ENCODE measurements at regions not wholly inside any gene's neighbourhood (a gene's known extent, or its start where the extent isn't known, plus 50 kb on each side); places are given as distances from the start of the nearest gene placed in this dataset.

- TF ChIP-seq CTCF (IDR thresholded peaks at IDR 0.05) (no peak), POLR2A (IDR thresholded peaks at IDR 0.05) (no peak)
Observed at GRCh38 chrX:124555036-124555595, 208.8 kb downstream of the SH2D1A start.
